C4-2B (cell line): ENCODE measurements at regions not wholly inside any gene's neighbourhood (a gene's known extent, or its start where the extent isn't known, plus 50 kb on each side); places are given as distances from the start of the nearest gene placed in this dataset.

Experiments
- CTCF ChIP-seq: fragments of 450-650 bp; conservative IDR thresholded peaks from 2 replicates; pipeline ENCODE4 v1.5.1; 2017; ENCODE audit warnings: mild to moderate bottlenecking
- ZFX ChIP-seq: fragments of 450-650 bp; IDR thresholded peaks from 2 replicates; pipeline ENCODE4 v1.6.1; 2017

- TF ChIP-seq CTCF (no peak), ZFX (no peak)
These were observed 175.3 kb upstream of the STT3B start for GRCh38 chr3:31357451-31357850.
